GM10266 (cell line): ENCODE measurements at regions not wholly inside any gene's neighbourhood (a gene's known extent, or its start where the extent isn't known, plus 50 kb on each side); places are given as distances from the start of the nearest gene placed in this dataset.

Experiments
- DNase-seq: peaks from one replicate; pipeline ENCODE4 v3.0.0; 2012; ENCODE audit errors: extremely low spot score
- TF ChIP-seq, protein P1 (sequence below): IDR thresholded peaks from 2 replicates; pipeline ENCODE4 v1.5.1; 2012; ENCODE audit warnings: mild to moderate bottlenecking, low read depth; ENCODE audit not compliant: control insufficient read depth, insufficient read depth; ENCODE audit errors: missing control alignments

- TF ChIP-seq, protein P1, sequence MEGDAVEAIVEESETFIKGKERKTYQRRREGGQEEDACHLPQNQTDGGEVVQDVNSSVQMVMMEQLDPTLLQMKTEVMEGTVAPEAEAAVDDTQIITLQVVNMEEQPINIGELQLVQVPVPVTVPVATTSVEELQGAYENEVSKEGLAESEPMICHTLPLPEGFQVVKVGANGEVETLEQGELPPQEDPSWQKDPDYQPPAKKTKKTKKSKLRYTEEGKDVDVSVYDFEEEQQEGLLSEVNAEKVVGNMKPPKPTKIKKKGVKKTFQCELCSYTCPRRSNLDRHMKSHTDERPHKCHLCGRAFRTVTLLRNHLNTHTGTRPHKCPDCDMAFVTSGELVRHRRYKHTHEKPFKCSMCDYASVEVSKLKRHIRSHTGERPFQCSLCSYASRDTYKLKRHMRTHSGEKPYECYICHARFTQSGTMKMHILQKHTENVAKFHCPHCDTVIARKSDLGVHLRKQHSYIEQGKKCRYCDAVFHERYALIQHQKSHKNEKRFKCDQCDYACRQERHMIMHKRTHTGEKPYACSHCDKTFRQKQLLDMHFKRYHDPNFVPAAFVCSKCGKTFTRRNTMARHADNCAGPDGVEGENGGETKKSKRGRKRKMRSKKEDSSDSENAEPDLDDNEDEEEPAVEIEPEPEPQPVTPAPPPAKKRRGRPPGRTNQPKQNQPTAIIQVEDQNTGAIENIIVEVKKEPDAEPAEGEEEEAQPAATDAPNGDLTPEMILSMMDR = no peak
Measured at GRCh38 chr1:54463259-54464030, 57.3 kb upstream of the SSBP3 start.

DNA sequence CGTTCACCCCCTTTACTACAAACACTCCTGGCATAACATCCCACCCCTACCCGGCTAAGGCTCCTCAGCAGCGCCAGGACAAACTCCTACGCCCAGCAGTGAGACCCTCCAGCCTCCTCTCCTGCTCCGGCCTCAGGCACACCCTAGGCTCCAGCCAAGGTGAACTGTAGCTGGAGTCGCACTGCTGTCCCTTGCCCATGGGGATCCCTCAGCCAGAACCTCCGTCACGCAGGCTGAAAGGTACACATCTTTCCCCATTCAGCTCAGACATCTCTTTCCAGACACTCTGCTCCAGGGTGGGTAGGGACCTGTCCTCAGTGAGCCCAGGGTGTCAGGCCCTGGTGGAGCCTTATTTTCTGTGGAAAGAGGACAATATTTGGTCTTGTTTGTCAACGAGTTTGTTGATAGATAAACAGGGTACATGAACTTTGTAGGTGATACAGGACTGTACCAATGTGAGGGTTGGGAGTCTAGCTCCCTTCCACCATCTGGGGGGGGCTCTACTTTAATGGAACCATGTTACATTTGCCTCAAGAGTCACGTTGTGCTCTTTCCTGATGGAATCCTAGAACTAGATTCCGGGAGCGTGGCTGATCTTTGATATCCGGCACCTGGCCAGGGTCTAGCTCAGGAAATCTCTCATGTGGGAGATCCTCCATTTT lies 56.5 kb upstream of the SSBP3 start:
- TF ChIP-seq, protein P1 = no peak
- no peak for DNase-seq

More at GRCh38 chr1:54463259-54464030, 57.3 kb upstream of the SSBP3 start:
- no peak for DNase-seq

GRCh38 chr1:54461731-54462596 lies 55.8 kb upstream of the SSBP3 start:
- no peak for DNase-seq
- TF ChIP-seq, protein P1 = no peak

DNA sequence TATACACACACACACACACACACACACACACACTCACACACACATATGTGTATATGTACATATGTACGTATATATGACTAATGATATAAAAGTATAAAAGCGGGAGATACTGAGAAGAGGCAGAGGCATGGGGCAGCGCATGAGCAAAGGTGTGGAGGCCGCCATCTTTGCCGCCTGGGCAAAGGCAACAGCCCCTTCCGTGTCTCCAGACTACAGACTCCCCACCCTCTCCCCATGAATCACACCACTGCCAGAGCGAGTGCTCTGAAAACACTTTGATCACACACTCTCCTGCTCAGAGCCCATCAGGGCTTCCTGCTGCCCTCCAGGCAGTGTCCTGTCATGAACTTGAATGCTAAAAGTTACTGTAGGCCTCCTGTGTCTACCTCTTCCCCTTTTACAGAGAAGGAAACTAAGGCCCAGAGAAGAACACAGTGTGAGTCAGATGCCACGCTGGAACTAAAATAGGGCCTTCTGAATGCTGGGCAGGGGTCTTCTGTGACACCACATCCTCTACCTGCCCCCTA lies 54.7 kb upstream of the SSBP3 start:
- DNase-seq = no peak
- TF ChIP-seq, protein P1 = no peak

DNA sequence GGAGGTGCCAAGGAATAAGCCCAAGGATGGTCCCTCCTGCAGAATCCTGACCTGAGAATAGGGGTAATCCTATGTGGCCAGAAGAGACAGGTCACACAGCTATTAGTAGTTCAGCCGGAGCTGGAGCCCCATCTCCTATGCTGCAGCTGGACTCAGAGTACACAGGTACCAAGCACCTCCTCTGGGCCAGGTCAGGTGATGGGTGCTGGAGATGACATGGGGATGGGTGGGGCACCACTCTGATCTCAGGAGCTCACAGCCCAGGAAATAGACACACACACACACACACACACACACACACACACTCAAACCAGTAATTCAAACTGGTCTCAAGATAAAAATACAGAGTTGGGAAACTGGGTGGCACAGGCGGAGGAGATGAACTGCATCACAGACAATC lies 54.2 kb upstream of the SSBP3 start:
- TF ChIP-seq, protein P1 = no peak

DNA sequence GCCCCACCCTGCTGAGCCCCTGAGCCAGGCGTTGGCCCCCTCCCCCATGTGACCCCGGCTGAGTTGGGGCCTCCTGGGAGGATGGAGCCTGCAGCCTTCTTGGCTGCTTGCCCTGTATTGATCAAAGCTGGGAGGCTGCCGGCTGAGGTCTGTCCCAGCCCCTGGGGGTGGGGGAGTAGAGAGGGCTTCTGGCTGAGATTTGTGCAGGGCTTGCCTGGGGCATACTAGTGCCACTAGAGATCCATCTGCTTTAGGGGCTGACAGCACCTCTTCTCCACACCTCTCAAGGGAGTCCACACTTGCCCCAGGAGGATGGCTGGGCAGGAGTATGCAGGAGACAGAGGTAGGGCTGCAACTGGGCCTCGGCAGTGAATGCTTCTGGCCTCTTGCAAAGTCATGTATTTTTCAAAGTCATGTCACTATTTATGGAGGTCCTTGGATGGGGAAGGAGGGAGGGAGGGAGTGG lies 53.6 kb upstream of the SSBP3 start:
- DNase-seq = no peak
- TF ChIP-seq, protein P1 = no peak

More for the DNA sequence above, 54.2 kb upstream of the SSBP3 start:
- no peak for DNase-seq
